ENCODE measurements at regions not wholly inside any gene's neighbourhood (a gene's known extent, or its start where the extent isn't known, plus 50 kb on each side); places are given as distances from the start of the nearest gene placed in this dataset.
"Not testable (repeated sequence)": the region's sequence is repeated elsewhere in the genome, so short reads cannot be mapped to it uniquely, and the experiment has no call there.

DNA sequence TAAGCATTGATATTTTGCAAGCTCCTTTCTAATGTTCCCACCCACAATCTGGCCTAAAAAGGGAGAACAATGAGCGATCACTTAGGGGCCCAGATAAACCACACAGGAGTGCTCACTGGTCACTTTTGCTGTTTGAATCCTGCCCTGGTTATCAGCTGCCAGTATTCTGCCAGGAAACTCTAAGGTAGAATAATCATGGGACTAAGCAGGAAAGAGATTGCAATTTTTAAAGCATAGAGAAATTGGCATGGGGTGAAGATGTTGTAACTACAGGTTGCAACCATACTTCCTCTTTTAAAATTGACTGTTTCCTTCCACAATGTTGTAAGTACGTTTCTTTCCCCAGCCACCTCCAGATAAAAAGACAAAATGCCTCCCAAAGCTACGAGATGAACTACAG is 251.2 kb upstream of the CDH11 start:
- no peak for FAIRE-seq
- DNase-seq (ENCODE audit: insufficient read length, low spot score): no peak
- no peak for TF ChIP-seq TAF1 (IDR thresholded peaks at IDR 0.05; ENCODE audit: low read depth, low read length)
- no peak for TF ChIP-seq POLR2AphosphoS5 (IDR thresholded peaks at IDR 0.05; ENCODE audit: low read depth, low read length)
- no peak for TF ChIP-seq SPI1 (IDR thresholded peaks at IDR 0.05; ENCODE audit: low read depth, low read length)
- TF ChIP-seq POU2F2 (IDR thresholded peaks at IDR 0.05; ENCODE audit: low read depth, low read length): no peak
- no peak for TF ChIP-seq PAX5 (IDR thresholded peaks at IDR 0.05; ENCODE audit: insufficient read depth, low read length, severe bottlenecking)
- TF ChIP-seq POLR2A (IDR thresholded peaks at IDR 0.05; ENCODE audit: low read depth, low read length): no peak

DNA sequence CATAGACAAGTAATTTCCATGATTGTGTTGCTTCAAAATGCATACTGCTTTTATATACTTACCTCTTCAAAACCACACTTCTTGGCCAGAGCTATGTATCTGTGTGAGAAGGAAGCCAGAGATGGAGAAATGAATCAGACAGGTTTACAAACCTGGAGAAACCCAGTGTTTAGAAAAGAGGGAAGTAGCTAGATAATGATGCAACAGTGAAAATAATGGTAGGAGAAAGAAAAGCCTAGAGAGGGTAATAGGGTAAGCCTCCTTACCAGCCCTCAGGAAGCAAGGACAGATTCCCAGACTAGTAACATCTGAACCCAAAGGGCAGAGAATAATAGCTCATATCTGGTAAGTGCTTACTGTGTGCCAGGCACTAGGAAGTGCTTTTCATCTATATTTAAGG is 250.3 kb upstream of the CDH11 start:
- no peak for FAIRE-seq
- DNase-seq (ENCODE audit: insufficient read length, low spot score): no peak
- TF ChIP-seq PAX5 (IDR thresholded peaks at IDR 0.05; ENCODE audit: insufficient read depth, low read length, severe bottlenecking) (no peak), POLR2AphosphoS5 (IDR thresholded peaks at IDR 0.05; ENCODE audit: low read depth, low read length) (no peak), POLR2A (IDR thresholded peaks at IDR 0.05; ENCODE audit: low read depth, low read length) (no peak), SPI1 (IDR thresholded peaks at IDR 0.05; ENCODE audit: low read depth, low read length) (no peak), TAF1 (IDR thresholded peaks at IDR 0.05; ENCODE audit: low read depth, low read length) (no peak), POU2F2 (IDR thresholded peaks at IDR 0.05; ENCODE audit: low read depth, low read length) (no peak)

DNA sequence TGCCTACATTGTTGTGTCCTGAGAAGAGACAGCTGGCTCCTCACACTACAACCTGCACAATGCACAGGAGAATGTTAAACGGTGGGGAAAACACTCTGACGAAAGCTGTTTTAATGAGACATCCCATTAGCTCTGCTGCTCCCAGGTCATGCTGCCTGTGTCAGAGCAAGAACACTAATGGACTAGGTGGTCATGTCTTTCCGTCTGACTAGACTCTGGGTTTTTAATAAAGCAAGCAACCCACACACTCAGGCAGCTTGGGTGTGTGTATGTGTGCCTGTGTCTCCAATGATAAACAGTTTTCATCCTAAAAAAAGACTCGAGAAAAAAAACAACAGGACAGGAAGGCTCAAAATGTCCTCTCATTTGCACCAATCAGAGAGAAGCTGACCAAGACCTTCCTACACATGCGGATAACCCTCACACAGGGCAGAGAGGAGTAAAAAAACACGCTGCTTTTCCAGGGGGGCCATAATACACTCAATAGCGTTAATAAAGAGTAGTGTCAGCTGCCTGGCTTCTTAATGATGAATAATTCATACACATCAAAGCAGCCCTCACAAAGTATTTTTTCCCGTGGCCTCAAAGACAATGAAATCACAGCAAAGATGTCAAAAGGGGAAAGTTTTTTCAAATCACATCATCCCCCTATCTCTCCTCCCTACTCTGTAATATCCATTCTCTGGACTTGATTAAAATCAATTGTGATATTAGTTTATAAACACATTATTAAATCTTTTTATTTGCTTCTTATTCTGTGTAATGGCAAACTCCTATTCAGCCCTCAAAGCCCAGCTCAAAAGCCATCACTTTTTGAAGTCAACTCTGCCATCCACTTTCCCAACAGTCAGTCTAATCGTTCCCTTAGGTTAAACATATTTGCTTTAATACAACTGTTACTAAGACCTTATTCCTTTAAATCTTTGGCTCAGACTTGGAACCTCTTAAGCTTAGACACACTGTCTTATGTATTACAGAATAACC is 244.2 kb upstream of the CDH11 start:
- TF ChIP-seq SPI1 (IDR thresholded peaks at IDR 0.05; ENCODE audit: low read depth, low read length) (no peak), POLR2A (IDR thresholded peaks at IDR 0.05; ENCODE audit: low read depth, low read length) (no peak), PAX5 (IDR thresholded peaks at IDR 0.05; ENCODE audit: insufficient read depth, low read length, severe bottlenecking) (no peak), TAF1 (IDR thresholded peaks at IDR 0.05; ENCODE audit: low read depth, low read length) (no peak), POU2F2 (IDR thresholded peaks at IDR 0.05; ENCODE audit: low read depth, low read length) (no peak), POLR2AphosphoS5 (IDR thresholded peaks at IDR 0.05; ENCODE audit: low read depth, low read length) (no peak)
- FAIRE-seq: no peak
- DNase-seq (ENCODE audit: insufficient read length, low spot score): no peak

DNA sequence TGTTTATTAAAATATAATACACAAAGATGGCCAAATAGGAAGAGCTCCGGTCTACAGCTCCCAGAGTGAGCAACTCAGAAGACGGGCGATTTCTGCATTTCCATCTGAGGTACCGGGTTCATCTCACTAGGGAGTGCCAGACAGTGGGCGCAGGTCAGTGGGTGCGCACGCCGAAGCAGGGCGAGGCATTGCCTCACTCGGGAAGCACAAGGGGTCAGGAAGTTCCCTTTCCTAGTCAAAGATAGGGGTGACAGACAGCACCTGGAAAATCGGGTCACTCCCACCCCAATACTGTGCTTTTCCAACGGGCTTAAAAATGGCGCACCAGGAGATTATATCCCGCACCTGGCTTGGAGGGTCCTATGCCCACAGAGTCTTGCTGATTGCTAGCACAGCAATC is 234.9 kb upstream of the CDH11 start:
- not testable (repeated sequence) for DNase-seq (ENCODE audit: insufficient read length, low spot score); FAIRE-seq

DNA sequence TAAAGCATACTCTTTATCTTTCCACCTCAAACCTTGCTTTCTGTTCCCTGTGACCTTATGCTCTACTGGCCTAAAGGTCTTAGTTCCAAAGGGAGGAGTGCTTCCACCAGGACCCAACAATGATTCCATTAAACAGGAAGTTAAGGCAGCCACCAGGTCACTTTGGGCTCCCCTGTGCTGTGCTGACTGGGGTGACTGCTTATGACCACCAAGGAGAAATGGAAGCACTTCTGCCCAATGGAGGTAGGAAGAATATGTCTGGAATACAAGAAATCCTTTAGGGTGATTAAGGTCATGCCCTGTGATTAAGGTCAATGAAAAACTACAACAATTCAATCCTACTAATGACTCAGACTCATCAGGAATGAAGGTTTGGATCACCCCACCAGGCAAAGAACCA is 233.8 kb upstream of the CDH11 start:
- no peak for FAIRE-seq

DNA sequence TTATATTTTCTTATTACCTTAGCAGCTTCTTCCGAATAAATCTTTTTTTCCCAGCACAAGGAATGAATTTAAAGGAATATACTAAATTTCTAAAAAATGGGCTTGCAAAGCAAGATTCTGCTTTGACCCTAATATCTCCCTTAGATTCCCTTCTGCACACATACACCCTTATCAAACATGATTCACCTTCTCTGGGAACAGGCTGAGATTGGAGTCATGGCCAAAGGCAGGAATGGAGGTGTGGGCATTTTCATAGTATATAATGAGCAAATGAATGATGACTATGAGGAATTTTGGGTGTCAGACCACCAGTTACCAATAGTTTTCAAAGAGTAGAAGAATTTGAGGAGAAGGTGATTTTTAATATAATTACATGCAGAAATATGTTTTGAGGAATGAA is 231.3 kb upstream of the CDH11 start:
- TF ChIP-seq TAF1 (IDR thresholded peaks at IDR 0.05; ENCODE audit: low read depth, low read length) (no peak), POLR2AphosphoS5 (IDR thresholded peaks at IDR 0.05; ENCODE audit: low read depth, low read length) (no peak), SPI1 (IDR thresholded peaks at IDR 0.05; ENCODE audit: low read depth, low read length) (no peak), POU2F2 (IDR thresholded peaks at IDR 0.05; ENCODE audit: low read depth, low read length) (no peak), POLR2A (IDR thresholded peaks at IDR 0.05; ENCODE audit: low read depth, low read length) (no peak), PAX5 (IDR thresholded peaks at IDR 0.05; ENCODE audit: insufficient read depth, low read length, severe bottlenecking) (no peak)
- FAIRE-seq (no peak), DNase-seq (ENCODE audit: insufficient read length, low spot score) (no peak)

More for the DNA sequence above, 233.8 kb upstream of the CDH11 start:
- no peak for DNase-seq (ENCODE audit: insufficient read length, low spot score)
- TF ChIP-seq POLR2A (IDR thresholded peaks at IDR 0.05; ENCODE audit: low read depth, low read length): no peak
- no peak for TF ChIP-seq TAF1 (IDR thresholded peaks at IDR 0.05; ENCODE audit: low read depth, low read length)
- no peak for TF ChIP-seq SPI1 (IDR thresholded peaks at IDR 0.05; ENCODE audit: low read depth, low read length)
- TF ChIP-seq POU2F2 (IDR thresholded peaks at IDR 0.05; ENCODE audit: low read depth, low read length): no peak
- no peak for TF ChIP-seq PAX5 (IDR thresholded peaks at IDR 0.05; ENCODE audit: insufficient read depth, low read length, severe bottlenecking)
- TF ChIP-seq POLR2AphosphoS5 (IDR thresholded peaks at IDR 0.05; ENCODE audit: low read depth, low read length): no peak

DNA sequence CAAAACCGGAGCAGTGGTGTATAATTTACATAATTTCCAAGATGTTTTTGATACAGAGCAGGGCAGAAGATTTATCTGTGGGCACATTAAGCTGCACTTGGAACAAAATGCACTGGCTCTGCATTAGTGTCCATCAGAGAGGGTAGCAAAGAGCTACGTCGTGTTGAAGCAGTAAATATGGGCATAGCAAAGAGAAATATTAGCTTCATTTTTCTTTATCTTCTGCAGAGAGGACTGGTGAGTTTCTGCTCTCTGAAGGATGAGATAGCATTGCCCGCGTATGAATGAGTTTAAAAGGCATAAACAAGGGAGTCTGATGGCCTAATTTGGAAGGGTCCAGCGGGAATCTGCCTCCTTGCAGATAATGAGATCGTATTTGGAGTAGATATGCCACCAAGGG is 227.8 kb upstream of the CDH11 start:
- TF ChIP-seq PAX5 (IDR thresholded peaks at IDR 0.05; ENCODE audit: insufficient read depth, low read length, severe bottlenecking): no peak
- no peak for TF ChIP-seq POLR2AphosphoS5 (IDR thresholded peaks at IDR 0.05; ENCODE audit: low read depth, low read length)
- TF ChIP-seq SPI1 (IDR thresholded peaks at IDR 0.05; ENCODE audit: low read depth, low read length): no peak
- TF ChIP-seq POLR2A (IDR thresholded peaks at IDR 0.05; ENCODE audit: low read depth, low read length): no peak
- TF ChIP-seq TAF1 (IDR thresholded peaks at IDR 0.05; ENCODE audit: low read depth, low read length): no peak
- TF ChIP-seq POU2F2 (IDR thresholded peaks at IDR 0.05; ENCODE audit: low read depth, low read length): no peak
- DNase-seq (ENCODE audit: insufficient read length, low spot score) (no peak), FAIRE-seq (no peak)

DNA sequence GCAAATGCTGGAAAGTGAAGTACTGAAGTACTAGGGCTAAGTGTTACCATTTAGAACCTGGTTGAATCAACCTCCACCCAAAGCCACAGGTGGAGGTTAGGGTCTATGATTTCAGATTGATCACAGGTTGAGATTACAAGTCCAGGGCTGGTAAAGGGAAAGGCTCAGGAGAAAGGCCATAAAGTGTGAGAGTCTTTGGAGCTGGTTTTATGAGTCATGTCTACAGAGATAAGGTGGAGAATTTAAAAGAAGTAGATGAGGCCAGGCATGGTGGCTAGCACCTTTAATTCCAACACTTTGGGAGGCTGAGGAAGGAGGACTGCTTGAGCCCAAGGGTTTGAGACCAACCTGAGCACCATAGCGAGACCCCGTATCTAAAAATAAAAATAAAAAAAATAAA is 221.7 kb upstream of the CDH11 start:
- no peak for FAIRE-seq
- TF ChIP-seq POU2F2 (IDR thresholded peaks at IDR 0.05; ENCODE audit: low read depth, low read length) (no peak), SPI1 (IDR thresholded peaks at IDR 0.05; ENCODE audit: low read depth, low read length) (no peak), PAX5 (IDR thresholded peaks at IDR 0.05; ENCODE audit: insufficient read depth, low read length, severe bottlenecking) (no peak), TAF1 (IDR thresholded peaks at IDR 0.05; ENCODE audit: low read depth, low read length) (no peak)
- DNase-seq (ENCODE audit: insufficient read length, low spot score): no peak

DNA sequence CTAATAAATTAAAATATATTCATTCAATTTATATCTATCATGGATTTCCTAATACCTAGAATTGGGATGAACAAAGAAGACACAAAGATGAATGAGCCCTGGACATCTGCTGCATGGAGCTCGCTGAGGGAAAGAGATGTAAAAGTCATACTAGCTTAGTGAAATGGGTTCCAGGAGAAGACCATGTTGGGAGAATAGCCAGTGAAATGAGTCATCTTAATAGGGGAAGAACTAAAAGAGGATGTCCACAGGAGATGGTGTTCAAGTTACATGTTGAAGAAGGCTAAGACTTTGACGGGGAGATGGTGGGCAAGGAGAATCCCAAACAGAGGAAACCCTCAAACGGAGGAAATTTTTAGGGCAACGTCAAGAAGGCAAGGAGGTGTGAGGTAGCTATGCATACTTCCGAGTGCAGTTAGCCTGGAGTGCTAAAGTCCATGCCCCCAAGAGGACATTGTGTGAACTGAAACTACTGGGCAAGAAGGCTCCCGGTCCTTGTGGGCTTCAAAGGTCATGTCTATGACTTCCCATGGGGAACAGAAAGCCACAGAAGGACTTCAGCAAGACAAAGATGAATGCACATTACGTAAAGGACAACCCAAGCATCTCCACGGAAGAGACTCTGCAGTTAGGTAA is 220.5 kb upstream of the CDH11 start:
- FAIRE-seq: no peak
- DNase-seq (ENCODE audit: insufficient read length, low spot score): no peak
- no peak for TF ChIP-seq POU2F2 (IDR thresholded peaks at IDR 0.05; ENCODE audit: low read depth, low read length)

DNA sequence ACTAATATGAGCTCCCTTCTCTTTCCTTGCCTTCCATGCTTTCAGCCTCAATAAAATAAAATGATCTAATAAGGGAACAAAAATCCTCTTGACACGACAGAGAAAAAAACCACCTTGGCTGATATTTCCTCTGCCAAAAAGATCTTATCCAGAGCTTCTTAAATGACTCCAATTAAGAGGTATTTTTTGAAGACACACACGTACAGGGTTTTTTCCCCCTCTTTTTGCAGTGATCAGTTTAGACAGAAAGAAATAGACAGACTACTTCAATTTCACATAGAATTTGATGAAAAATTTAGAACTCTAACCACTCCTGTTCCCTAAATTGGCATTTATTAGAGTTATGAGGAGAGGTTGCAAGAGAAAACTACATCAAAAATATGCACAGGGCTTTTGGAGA is 217.2 kb upstream of the CDH11 start:
- FAIRE-seq (no peak), DNase-seq (ENCODE audit: insufficient read length, low spot score) (no peak)
- TF ChIP-seq POU2F2 (IDR thresholded peaks at IDR 0.05; ENCODE audit: low read depth, low read length) (no peak), TAF1 (IDR thresholded peaks at IDR 0.05; ENCODE audit: low read depth, low read length) (no peak), POLR2A (IDR thresholded peaks at IDR 0.05; ENCODE audit: low read depth, low read length) (no peak), POLR2AphosphoS5 (IDR thresholded peaks at IDR 0.05; ENCODE audit: low read depth, low read length) (no peak), SPI1 (IDR thresholded peaks at IDR 0.05; ENCODE audit: low read depth, low read length) (no peak), PAX5 (IDR thresholded peaks at IDR 0.05; ENCODE audit: insufficient read depth, low read length, severe bottlenecking) (no peak)
